ENCODE measurements at regions not wholly inside any gene's neighbourhood (a gene's known extent, or its start where the extent isn't known, plus 50 kb on each side); places are given as distances from the start of the nearest gene placed in this dataset.
"Not testable (repeated sequence)": the region's sequence is repeated elsewhere in the genome, so short reads cannot be mapped to it uniquely, and the experiment has no call there.

DNA sequence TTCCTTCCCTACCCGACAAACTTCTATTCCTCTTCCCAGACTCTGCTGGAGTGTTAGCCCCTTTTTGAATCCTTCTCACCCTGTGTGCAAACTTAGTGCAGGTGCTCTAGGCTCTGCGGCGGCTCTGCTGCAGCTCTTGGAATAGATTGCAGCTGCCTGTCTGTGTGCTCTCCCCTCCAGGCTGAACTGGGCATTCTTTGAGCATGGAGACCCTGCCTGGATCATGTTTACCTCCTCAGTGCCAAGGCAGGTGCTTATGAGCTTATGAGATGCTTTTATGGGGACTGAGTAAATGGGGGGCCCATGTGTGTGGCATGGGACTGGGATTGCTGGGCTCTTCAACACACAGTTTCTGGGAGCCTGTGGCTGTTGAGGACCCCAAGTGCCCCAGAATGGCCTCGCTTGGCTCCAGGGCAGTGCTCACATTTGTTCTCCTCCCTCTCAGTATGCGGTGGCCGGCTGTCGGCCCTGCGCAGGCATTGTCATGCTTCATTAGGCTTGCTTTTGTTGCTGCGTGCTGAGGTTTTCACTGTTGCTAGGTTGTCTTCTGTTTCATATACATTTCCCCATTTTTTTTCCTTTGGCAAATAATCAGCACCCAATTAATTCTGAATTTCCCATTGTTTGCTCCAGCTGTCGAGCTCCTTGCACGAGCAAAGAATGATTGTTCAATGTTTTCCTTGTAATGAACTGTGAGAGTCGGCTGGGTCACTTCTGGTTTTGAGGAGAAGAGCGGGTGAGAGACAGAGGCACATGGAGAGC is 185.5 kb upstream of the NLRP1 start:
- DNase-seq (ENCODE audit: low spot score) = no peak
- Mint-ChIP-seq H3K9me3 (no peaks in the 10 kb centered on the region), H3K27me3 (ENCODE audit: insufficient read depth) (peaks cover 6% of the 10 kb centered on the region), H3K27ac (no peak overlapping the region), H3K4me3 (no peak overlapping the region), H3K4me1 (ENCODE audit: low read depth) (no peaks in the 10 kb centered on the region), H3K36me3 (ENCODE audit: low read depth) (no peaks in the 10 kb centered on the region)
- intact Hi-C loops (cut with micrococcal nuclease) = no loop called here

DNA sequence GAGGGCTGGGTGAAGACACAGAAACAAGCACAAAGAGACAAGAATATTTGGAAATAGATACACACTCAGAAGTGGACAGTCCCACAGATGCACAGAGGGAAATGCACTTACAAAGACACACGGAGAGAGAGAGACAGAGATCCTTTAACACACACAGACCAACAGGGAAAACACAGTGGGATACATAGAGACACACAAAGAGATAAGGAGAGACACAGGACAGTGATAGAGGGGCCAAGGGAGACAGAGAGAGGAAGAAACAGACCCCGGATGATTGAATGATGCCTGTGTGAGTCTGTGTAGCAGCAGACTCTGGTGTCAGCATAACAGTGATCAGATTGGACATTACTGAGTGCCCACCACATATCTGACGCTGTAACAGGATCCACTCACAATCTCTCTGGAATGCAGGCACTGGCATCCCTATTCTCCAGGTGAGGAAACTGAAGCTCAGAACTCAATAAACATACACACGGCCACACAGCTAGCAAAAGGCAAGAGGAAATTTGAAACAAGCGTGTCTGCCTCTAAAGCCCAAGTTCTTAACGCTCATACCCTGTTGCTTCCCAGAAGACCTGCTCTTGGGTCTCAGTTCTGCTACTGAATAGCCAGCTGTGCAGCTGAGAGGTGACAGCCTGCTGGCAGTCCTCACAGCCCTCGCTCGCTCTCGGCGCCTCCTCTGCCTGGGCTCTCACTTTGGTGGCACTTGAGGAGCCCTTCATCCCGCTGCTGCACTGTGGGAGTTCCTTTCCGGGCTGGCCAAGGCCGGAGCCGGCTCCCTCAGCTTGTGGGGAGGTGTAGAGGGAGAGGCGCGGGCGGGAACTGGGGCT is 186.3 kb upstream of the NLRP1 start:
- Mint-ChIP-seq H3K4me3 (no peak overlapping the region), H3K9me3 (no peaks in the 10 kb centered on the region), H3K4me1 (ENCODE audit: low read depth) (peaks cover 5% of the 10 kb centered on the region), H3K36me3 (ENCODE audit: low read depth) (no peaks in the 10 kb centered on the region), H3K27me3 (ENCODE audit: insufficient read depth) (peaks cover 13% of the 10 kb centered on the region), H3K27ac (no peak overlapping the region)
- no peak for DNase-seq (ENCODE audit: low spot score)
- intact Hi-C loops (cut with micrococcal nuclease) = no loop called here

DNA sequence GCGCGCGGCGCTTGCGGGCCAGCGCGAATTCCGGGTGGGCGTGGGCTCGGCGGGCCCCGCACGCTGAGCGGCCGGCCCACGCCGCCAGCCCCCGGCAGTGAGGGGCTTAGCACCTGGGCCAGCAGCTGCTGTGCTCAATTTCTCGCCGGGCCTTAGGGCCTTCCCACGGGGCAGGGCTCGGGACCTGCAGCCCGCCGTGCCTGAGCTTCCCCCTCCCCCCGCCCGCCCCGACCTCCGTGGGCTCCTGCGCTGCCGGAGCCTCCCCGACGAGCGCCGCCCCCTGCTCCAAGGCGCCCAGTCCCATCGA is 186.9 kb upstream of the NLRP1 start:
- H3K9me3 Mint-ChIP-seq; DNase-seq (ENCODE audit: low spot score); H3K4me3 Mint-ChIP-seq; H3K36me3 Mint-ChIP-seq (ENCODE audit: low read depth); intact Hi-C loops (cut with micrococcal nuclease); H3K27ac Mint-ChIP-seq: not testable (repeated sequence)
- H3K27me3 Mint-ChIP-seq (ENCODE audit: insufficient read depth) = peaks cover 15% of the 10 kb centered on the region
- peaks cover 10% of the 10 kb centered on the region for H3K4me1 Mint-ChIP-seq (ENCODE audit: low read depth)

DNA sequence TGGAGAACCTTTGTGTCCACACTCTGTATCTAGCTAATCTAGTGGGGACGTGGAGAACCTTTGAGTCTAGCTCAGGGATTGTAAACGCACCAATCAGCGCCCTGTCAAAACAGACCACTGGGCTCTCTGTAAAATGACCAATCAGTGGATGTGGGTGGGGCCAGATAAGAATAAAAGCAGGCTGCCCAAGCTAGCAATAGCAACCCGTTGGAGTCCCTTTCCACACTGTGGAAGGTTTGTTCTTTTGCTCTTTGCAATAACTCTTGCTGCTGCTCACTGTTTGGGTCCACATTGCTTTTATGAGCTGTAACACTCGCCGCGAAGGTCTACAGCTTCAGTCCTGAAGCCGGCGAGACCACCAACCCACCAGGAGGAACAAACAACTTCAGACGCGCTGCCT is 187.7 kb upstream of the NLRP1 start:
- H3K9me3 Mint-ChIP-seq; DNase-seq (ENCODE audit: low spot score); H3K27ac Mint-ChIP-seq; intact Hi-C loops (cut with micrococcal nuclease); H3K36me3 Mint-ChIP-seq (ENCODE audit: low read depth); H3K4me3 Mint-ChIP-seq: not testable (repeated sequence)
- Mint-ChIP-seq H3K4me1 (ENCODE audit: low read depth) (peaks cover 13% of the 10 kb centered on the region), H3K27me3 (ENCODE audit: insufficient read depth) (peaks cover 11% of the 10 kb centered on the region)

DNA sequence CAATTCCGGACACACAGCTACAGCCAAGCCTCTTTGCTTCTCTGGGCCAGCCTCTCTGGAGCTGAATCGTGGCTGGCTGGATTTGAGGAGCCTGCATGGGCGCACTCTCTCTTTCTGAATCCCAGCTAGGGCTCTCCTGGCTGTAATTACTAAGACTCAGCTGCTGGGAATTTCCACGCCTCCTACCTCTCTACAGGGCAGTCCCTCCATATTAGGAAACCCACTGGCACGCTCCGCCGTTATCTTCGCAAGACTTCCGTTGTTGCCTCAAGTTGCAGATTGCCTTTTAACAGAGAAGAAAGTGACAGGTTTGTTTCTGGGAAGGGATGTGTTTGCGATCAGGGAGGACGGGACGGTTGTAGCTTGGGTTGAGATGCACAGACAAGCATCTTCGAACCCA is 188.4 kb upstream of the NLRP1 start:
- intact Hi-C loops (cut with micrococcal nuclease) = no loop called here
- no peaks in the 10 kb centered on the region for H3K36me3 Mint-ChIP-seq (ENCODE audit: low read depth)
- H3K4me1 Mint-ChIP-seq (ENCODE audit: low read depth) = peaks cover 13% of the 10 kb centered on the region
- no peak overlapping the region for H3K4me3 Mint-ChIP-seq
- H3K27me3 Mint-ChIP-seq (ENCODE audit: insufficient read depth) = peaks cover 11% of the 10 kb centered on the region
- DNase-seq (ENCODE audit: low spot score) = no peak
- no peak overlapping the region for H3K27ac Mint-ChIP-seq
- H3K9me3 Mint-ChIP-seq = no peaks in the 10 kb centered on the region

DNA sequence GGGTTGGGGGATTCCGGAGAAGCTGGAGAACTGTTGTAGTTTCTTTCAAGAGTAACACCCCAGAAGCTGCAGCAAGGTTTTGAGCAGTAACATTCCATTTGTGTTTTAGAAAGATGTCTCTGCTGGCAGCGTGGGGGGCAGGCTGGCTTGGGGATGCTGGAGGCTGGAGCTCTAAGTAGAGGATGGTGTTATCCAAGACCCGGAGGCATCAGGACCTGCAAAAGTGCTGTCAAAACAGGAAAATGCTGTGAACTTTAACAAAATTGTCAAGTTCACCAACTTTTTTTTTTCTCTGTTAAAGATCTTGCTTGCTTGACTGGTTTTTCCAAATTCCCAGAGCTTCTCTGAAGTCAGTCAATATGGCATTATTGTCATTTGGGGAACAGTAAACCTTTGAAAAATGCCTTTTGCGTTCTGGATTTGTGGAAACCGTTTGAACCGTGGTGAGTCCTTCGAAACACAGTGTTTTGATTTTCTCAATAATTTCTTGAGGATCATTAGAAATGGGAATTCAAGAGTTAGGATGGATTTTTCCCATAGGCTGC is 189.6 kb upstream of the NLRP1 start:
- H3K36me3 Mint-ChIP-seq (ENCODE audit: low read depth) = no peaks in the 10 kb centered on the region
- H3K9me3 Mint-ChIP-seq = no peaks in the 10 kb centered on the region
- DNase-seq (ENCODE audit: low spot score) = no peak
- no peak overlapping the region for H3K4me3 Mint-ChIP-seq
- intact Hi-C loops (cut with micrococcal nuclease) = no loop called here
- no peak overlapping the region for H3K27ac Mint-ChIP-seq
- H3K27me3 Mint-ChIP-seq (ENCODE audit: insufficient read depth) = peaks cover 11% of the 10 kb centered on the region
- H3K4me1 Mint-ChIP-seq (ENCODE audit: low read depth) = peaks cover 13% of the 10 kb centered on the region

DNA sequence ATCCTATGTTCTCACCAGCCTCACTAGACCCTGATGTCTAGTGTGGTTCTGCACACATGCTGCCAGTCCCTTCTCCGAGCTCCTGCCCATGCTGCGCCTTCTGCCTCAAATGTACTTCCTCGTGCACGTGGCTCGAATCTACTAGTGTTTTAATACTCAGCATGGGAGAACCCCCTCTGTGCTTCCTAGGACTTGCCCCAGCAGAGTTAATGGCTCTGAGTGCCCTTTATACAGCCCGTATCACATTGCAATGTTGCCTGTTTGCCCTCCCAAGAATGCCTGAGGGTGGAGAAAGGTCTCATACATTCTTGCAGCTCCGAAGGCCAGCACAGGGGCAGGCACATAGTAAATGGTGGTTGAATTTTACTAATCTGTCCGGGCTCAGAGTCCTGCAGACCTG is 190.8 kb upstream of the NLRP1 start:
- intact Hi-C loops (cut with micrococcal nuclease) = no loop called here
- Mint-ChIP-seq H3K36me3 (ENCODE audit: low read depth) (no peaks in the 10 kb centered on the region), H3K4me3 (no peak overlapping the region), H3K9me3 (no peaks in the 10 kb centered on the region), H3K27me3 (ENCODE audit: insufficient read depth) (peaks cover 13% of the 10 kb centered on the region), H3K27ac (no peak overlapping the region), H3K4me1 (ENCODE audit: low read depth) (peaks cover 13% of the 10 kb centered on the region)
- DNase-seq (ENCODE audit: low spot score) = no peak

DNA sequence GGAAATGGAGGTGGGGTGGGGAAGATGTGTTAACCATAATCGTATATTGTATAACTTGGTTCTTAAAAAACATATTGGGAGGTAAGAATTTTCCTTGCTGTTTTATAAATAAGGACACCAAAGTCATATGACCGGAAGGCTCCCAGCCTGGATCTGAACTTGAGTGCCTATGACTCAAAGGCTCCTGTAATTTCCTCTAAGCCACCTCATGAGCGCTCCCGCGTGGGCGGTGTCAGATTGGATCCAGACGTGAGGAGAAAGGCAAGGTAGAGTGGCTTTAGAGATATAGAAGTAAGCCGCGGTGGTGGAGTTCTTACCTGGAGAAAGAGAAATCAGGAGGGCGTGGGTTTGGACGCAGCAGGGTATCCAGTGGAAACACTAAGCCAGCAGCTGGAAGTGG is 196.2 kb upstream of the NLRP1 start:
- peaks cover 10% of the 10 kb centered on the region for H3K4me1 Mint-ChIP-seq (ENCODE audit: low read depth)
- no peak overlapping the region for H3K27ac Mint-ChIP-seq
- H3K27me3 Mint-ChIP-seq (ENCODE audit: insufficient read depth) = peaks cover 12% of the 10 kb centered on the region
- H3K36me3 Mint-ChIP-seq (ENCODE audit: low read depth) = no peaks in the 10 kb centered on the region
- no peak for DNase-seq (ENCODE audit: low spot score)
- intact Hi-C loops (cut with micrococcal nuclease) = no loop called here
- no peak overlapping the region for H3K4me3 Mint-ChIP-seq
- no peaks in the 10 kb centered on the region for H3K9me3 Mint-ChIP-seq

DNA sequence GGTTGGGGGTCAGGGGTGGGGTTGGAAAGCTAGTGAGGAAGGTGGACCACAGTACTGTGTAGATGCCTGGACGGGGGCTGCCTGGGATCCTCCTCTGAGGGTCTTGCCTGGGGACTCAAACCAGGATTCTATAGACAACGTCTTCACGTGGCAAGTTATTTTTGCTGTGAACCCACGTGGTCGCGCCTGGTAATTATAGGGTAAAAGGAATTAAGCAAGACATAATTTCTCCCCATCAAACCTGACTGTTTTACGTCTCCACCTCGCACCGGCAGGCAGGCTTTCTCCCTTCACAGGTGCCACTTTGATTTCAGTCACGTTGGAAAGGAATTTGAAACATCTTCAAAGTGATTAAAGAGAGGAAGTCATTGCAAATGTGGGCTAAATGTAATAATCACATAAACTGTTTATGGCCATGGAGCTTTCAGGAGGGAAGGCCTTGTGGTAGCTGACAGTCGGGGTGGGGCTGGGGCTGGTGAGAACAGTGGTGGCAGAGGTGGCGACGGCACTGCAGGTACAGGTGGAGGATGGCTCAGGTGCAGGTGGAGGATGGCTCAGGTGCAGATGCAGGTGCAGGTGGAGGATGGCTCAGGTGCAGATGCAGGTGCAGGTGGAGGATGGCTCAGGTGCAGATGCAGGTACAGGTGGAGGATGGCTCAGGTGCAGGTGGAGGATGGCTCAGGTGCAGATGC is 197.1 kb upstream of the NLRP1 start:
- H3K36me3 Mint-ChIP-seq (ENCODE audit: low read depth) = no peaks in the 10 kb centered on the region
- H3K27ac Mint-ChIP-seq = no peak overlapping the region
- H3K9me3 Mint-ChIP-seq = no peaks in the 10 kb centered on the region
- H3K4me3 Mint-ChIP-seq = no peak overlapping the region
- H3K4me1 Mint-ChIP-seq (ENCODE audit: low read depth) = peaks cover under 1% of the 10 kb centered on the region
- DNase-seq (ENCODE audit: low spot score) = no peak
- intact Hi-C loops (cut with micrococcal nuclease) = no loop called here
- peaks cover 11% of the 10 kb centered on the region for H3K27me3 Mint-ChIP-seq (ENCODE audit: insufficient read depth)

DNA sequence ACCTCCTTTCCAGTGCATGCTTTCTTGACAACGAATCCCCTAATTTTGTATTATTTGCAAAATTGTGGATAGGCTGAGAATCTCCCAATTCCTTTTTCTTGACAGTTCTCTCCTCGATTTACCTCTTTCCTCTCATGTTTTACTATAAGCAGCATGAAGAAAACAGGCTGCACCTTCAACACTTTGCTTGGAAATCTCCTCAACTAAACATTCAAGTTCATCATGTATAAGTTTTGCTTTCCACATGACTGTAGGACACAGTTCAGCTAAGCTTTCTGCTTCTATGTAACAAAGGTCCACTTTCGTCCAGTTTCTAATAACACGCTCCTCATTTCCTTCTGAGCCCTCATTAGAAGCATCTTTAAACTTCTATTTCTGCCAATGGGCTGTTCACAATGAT is 199.0 kb upstream of the NLRP1 start:
- Mint-ChIP-seq H3K36me3 (ENCODE audit: low read depth) (no peaks in the 10 kb centered on the region), H3K9me3 (no peaks in the 10 kb centered on the region), H3K4me3 (no peak overlapping the region), H3K27ac (no peak overlapping the region), H3K27me3 (ENCODE audit: insufficient read depth) (peaks cover 12% of the 10 kb centered on the region), H3K4me1 (ENCODE audit: low read depth) (no peaks in the 10 kb centered on the region)
- intact Hi-C loops (cut with micrococcal nuclease) = no loop called here
- DNase-seq (ENCODE audit: low spot score) = no peak

DNA sequence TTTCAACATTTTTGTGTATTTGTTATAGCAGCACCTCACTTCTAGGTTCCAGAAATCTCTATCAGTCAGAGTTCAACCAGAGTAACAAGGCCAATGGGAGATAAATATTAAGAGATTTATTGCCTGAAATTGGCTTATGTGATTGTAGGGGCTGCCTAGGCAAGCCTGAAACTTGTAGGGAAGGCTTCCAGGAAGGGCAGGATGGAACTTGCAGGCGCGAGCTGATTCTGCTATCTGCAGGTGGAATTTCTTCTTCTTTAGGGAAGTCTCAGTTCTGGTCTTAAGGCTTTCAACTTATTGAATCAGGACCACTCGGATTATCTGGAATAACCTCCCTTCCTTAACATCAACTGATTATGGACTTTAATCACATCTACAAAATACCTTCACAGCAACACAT is 199.5 kb upstream of the NLRP1 start:
- Mint-ChIP-seq H3K36me3 (ENCODE audit: low read depth) (no peaks in the 10 kb centered on the region), H3K4me3 (no peak overlapping the region), H3K9me3 (no peaks in the 10 kb centered on the region), H3K4me1 (ENCODE audit: low read depth) (no peaks in the 10 kb centered on the region), H3K27ac (no peak overlapping the region), H3K27me3 (ENCODE audit: insufficient read depth) (peaks cover 16% of the 10 kb centered on the region)
- intact Hi-C loops (cut with micrococcal nuclease) = no loop called here
- DNase-seq (ENCODE audit: low spot score) = no peak

DNA sequence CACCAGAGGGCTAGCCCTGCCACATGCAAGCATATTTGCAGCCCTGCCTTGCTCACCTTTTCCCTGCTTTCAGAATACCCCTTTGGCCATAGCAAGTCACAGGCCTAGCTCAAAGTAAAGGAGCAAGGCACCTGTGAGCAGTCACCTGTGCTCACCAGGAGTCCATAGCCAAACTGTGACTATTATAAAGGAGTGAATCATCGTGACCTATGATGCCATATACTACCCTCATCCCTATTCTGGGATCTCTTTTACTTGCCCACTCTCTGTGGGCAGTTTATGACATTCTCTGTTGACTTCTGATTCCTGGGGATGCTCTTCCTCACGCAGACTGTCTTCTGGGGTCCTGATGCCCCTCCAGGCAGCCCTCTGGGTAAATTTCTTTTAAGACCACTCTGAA is 200.5 kb upstream of the NLRP1 start:
- no peak overlapping the region for H3K4me3 Mint-ChIP-seq
- no peak overlapping the region for H3K27ac Mint-ChIP-seq

DNA sequence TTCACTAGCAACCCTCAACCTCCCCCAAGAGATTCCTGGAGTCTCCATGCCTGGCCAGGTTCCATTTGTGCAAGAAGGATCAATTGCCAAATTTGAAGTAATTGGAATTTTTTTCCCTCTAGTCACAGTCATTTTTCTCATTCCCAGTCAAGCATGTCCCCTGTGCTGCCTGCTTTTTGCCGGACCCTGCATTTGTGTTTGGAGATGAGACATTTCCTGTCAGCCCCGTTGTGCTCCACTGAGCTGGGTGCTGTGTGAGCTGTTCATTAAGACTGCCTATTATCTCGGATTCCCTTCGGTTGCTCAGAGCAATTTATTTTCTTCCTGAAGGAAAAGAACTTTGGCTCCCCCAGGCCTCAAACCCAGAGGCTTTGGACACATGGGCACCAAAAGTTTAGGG is 201.0 kb upstream of the NLRP1 start:
- Mint-ChIP-seq H3K9me3 (no peaks in the 10 kb centered on the region), H3K27me3 (ENCODE audit: insufficient read depth) (peaks cover 17% of the 10 kb centered on the region), H3K27ac (no peak overlapping the region), H3K36me3 (ENCODE audit: low read depth) (no peaks in the 10 kb centered on the region), H3K4me3 (no peak overlapping the region), H3K4me1 (ENCODE audit: low read depth) (no peaks in the 10 kb centered on the region)
- no peak for DNase-seq (ENCODE audit: low spot score)
- intact Hi-C loops (cut with micrococcal nuclease) = no loop called here

More for the DNA sequence above, 200.5 kb upstream of the NLRP1 start:
- DNase-seq (ENCODE audit: low spot score) = no peak
- peaks cover 17% of the 10 kb centered on the region for H3K27me3 Mint-ChIP-seq (ENCODE audit: insufficient read depth)
- intact Hi-C loops (cut with micrococcal nuclease) = no loop called here
- no peaks in the 10 kb centered on the region for H3K9me3 Mint-ChIP-seq
- H3K4me1 Mint-ChIP-seq (ENCODE audit: low read depth) = no peaks in the 10 kb centered on the region
- no peaks in the 10 kb centered on the region for H3K36me3 Mint-ChIP-seq (ENCODE audit: low read depth)
